ENCODE measurements at regions not wholly inside any gene's neighbourhood (a gene's known extent, or its start where the extent isn't known, plus 50 kb on each side); places are given as distances from the start of the nearest gene placed in this dataset.

- no peaks in the 10 kb centered on the region for H3K9me3 ChIP-seq
- H3K27me3 ChIP-seq, result no peaks in the 10 kb centered on the region
- no peaks in the 10 kb centered on the region for H3K4me1 ChIP-seq
- TF ChIP-seq, protein P1, sequence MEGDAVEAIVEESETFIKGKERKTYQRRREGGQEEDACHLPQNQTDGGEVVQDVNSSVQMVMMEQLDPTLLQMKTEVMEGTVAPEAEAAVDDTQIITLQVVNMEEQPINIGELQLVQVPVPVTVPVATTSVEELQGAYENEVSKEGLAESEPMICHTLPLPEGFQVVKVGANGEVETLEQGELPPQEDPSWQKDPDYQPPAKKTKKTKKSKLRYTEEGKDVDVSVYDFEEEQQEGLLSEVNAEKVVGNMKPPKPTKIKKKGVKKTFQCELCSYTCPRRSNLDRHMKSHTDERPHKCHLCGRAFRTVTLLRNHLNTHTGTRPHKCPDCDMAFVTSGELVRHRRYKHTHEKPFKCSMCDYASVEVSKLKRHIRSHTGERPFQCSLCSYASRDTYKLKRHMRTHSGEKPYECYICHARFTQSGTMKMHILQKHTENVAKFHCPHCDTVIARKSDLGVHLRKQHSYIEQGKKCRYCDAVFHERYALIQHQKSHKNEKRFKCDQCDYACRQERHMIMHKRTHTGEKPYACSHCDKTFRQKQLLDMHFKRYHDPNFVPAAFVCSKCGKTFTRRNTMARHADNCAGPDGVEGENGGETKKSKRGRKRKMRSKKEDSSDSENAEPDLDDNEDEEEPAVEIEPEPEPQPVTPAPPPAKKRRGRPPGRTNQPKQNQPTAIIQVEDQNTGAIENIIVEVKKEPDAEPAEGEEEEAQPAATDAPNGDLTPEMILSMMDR (IDR thresholded peaks at IDR 0.05), result no peak
- TF ChIP-seq POLR2A (IDR thresholded peaks at IDR 0.05) (no peak), POLR2AphosphoS5 (IDR thresholded peaks at IDR 0.05; ENCODE audit: insufficient read depth in 1 of 2, low read depth in 1 of 2) (no peak)
- no peaks in the 10 kb centered on the region for H3K36me3 ChIP-seq
- H3K4me3 ChIP-seq, result no peak overlapping the region
- no peak overlapping the region for H3K27ac ChIP-seq
- no peak for DNase-seq (ENCODE audit: extremely low spot score in 2 of 2)
- intact Hi-C loops (cut with DNase I), result no loop called here
These were observed 821.0 kb upstream of the CELF2 start for GRCh38 chr10:10196701-10197100.

- H3K27me3 ChIP-seq, result no peaks in the 10 kb centered on the region
- no peak overlapping the region for H3K4me3 ChIP-seq
- intact Hi-C loops (cut with DNase I), result no loop called here
- H3K4me1 ChIP-seq, result no peaks in the 10 kb centered on the region
- no peaks in the 10 kb centered on the region for H3K9me3 ChIP-seq
- DNase-seq (ENCODE audit: extremely low spot score in 2 of 2), result no peak
- no peaks in the 10 kb centered on the region for H3K36me3 ChIP-seq
- TF ChIP-seq POLR2A (IDR thresholded peaks at IDR 0.05) (no peak), POLR2AphosphoS5 (IDR thresholded peaks at IDR 0.05; ENCODE audit: insufficient read depth in 1 of 2, low read depth in 1 of 2) (no peak)
- TF ChIP-seq, protein P1 (IDR thresholded peaks at IDR 0.05), result no peak
- H3K27ac ChIP-seq, result no peak overlapping the region
These were observed 820.2 kb upstream of the CELF2 start for GRCh38 chr10:10197423-10197822.

DNA sequence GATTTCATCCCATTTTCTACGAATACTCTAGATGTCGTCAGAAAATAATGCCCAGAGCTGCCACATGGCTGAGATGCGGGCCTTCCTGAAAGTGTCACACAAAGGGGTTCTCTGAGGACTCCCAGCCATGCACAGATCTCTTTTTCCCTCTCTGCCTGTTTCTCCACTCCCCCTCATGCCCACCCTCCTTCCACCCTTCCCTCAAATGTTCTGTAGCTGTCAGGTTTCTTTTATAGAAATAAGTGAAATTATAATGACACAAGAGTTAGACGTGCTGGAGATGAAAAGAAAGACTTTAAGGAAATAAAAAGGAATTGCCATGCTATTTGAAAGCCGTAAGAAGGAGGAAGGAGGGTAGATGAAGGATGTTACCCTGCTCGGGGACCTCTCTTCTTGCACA is 819.3 kb upstream of the CELF2 start:
- intact Hi-C loops (cut with DNase I), result no loop called here
- Histone ChIP-seq H3K36me3 (no peaks in the 10 kb centered on the region), H3K27me3 (no peaks in the 10 kb centered on the region), H3K9me3 (no peaks in the 10 kb centered on the region), H3K4me1 (no peaks in the 10 kb centered on the region), H3K4me3 (no peak overlapping the region), H3K27ac (no peak overlapping the region)
- DNase-seq (ENCODE audit: extremely low spot score in 2 of 2), result no peak
- no peak for TF ChIP-seq POLR2A (IDR thresholded peaks at IDR 0.05)
- no peak for TF ChIP-seq POLR2AphosphoS5 (IDR thresholded peaks at IDR 0.05; ENCODE audit: insufficient read depth in 1 of 2, low read depth in 1 of 2)

DNA sequence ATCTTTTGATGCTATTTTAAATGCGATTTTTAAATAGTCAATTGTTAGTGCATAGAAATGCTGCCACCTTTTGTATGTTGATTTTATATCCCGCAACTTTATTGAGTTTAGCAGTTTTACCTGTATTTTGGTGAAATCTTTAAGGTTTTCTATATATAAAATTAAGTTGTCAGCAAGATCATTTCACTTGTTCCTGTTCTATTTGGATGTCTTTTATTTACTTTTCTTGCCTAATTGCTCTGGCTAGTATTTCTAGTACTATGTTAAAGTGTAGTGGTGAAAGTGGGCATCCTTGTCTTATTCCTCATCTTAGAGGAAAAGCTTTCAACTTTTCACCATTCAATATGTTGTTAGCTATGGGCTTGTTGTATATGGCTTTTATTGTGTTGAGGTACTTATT is 813.3 kb upstream of the CELF2 start:
- no peaks in the 10 kb centered on the region for H3K27me3 ChIP-seq
- intact Hi-C loops (cut with DNase I), result no loop called here
- TF ChIP-seq POLR2AphosphoS5 (IDR thresholded peaks at IDR 0.05; ENCODE audit: insufficient read depth in 1 of 2, low read depth in 1 of 2) (no peak), POLR2A (IDR thresholded peaks at IDR 0.05) (no peak)
- TF ChIP-seq, protein P1 (IDR thresholded peaks at IDR 0.05), result no peak

DNA sequence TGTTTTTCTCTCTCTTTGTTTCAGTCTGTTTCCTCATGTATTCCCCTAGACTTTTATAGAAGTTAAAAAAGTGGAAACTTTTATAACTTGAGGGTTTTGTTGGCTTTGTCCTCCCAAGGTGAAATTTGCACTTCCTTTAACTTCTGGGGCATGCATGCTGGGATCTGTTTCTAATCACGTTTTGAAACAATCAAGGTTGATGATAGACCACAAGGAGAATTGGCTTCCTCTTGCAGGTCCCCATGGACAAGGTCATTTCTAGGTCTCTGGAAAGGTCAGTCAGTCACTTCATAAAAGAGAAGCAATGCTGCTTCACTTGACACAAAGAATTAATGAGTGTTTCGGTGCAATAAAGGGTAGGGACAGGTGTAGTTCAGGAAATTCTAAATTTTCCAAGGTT is 811.8 kb upstream of the CELF2 start:
- Histone ChIP-seq H3K27ac (no peak overlapping the region), H3K4me1 (no peaks in the 10 kb centered on the region), H3K9me3 (peaks cover 4% of the 10 kb centered on the region), H3K4me3 (no peak overlapping the region), H3K27me3 (no peaks in the 10 kb centered on the region), H3K36me3 (no peaks in the 10 kb centered on the region)
- DNase-seq (ENCODE audit: extremely low spot score in 2 of 2), result no peak
- intact Hi-C loops (cut with DNase I), result no loop called here
- TF ChIP-seq POLR2AphosphoS5 (IDR thresholded peaks at IDR 0.05; ENCODE audit: insufficient read depth in 1 of 2, low read depth in 1 of 2), result no peak
- TF ChIP-seq POLR2A (IDR thresholded peaks at IDR 0.05), result no peak
- TF ChIP-seq, protein P1 (IDR thresholded peaks at IDR 0.05), result no peak

More for the DNA sequence above, 813.3 kb upstream of the CELF2 start:
- no peak for DNase-seq (ENCODE audit: extremely low spot score in 2 of 2)
- no peak overlapping the region for H3K27ac ChIP-seq
- no peaks in the 10 kb centered on the region for H3K4me1 ChIP-seq
- H3K36me3 ChIP-seq, result no peaks in the 10 kb centered on the region
- no peak overlapping the region for H3K4me3 ChIP-seq
- peaks cover 4% of the 10 kb centered on the region for H3K9me3 ChIP-seq
